ENCODE measurements at regions not wholly inside any gene's neighbourhood (a gene's known extent, or its start where the extent isn't known, plus 50 kb on each side); places are given as distances from the start of the nearest gene placed in this dataset.

- TF ChIP-seq SIN3A (conservative IDR thresholded peaks at IDR 0.05 in 1 of 2, IDR thresholded peaks at IDR 0.05 in 1 of 2; ENCODE audit: low read depth in 1 of 2, low read length in 2 of 2), result no peak
- no peak for TF ChIP-seq RNF2 (IDR thresholded peaks at IDR 0.05; ENCODE audit: borderline replicate concordance, low read depth, low read length, missing control alignments, poor library complexity, severe bottlenecking)
These were observed 242.5 kb downstream of the SEC61B start (continued) for GRCh38 chr9:99464568-99464967.
